SK-N-MC (cell line): ENCODE measurements at regions not wholly inside any gene's neighbourhood (a gene's known extent, or its start where the extent isn't known, plus 50 kb on each side); places are given as distances from the start of the nearest gene placed in this dataset.
A peak's percentile ranks its signal among the peaks of the same experiment; 100 is the strongest.

Experiments
- DNase-seq: peaks from one replicate; pipeline ENCODE4 v3.0.0-alpha.2; 2011; ENCODE audit warnings: low read depth, low spot score
- H3K27ac ChIP-seq: fragments of 200-600 bp; sonication (generic); 2 replicates; pipeline ENCODE4 v1.5.1; 2016; ENCODE audit warnings: mixed run types
- H3K36me3 ChIP-seq: fragments of 200-600 bp; sonication (generic); 2 replicates; pipeline ENCODE4 v1.6.1; 2017; ENCODE audit warnings: antibody characterized with exemption, low read length, mixed read lengths; ENCODE audit not compliant: insufficient read depth
- H3K4me3 ChIP-seq: fragments of 200-600 bp; sonication (generic); 2 replicates; pipeline ENCODE4 v1.5.1; 2016
- H3K9ac ChIP-seq: fragments of 200-600 bp; sonication (generic); 2 replicates; pipeline ENCODE4 v1.8.0; 2017; ENCODE audit warnings: mixed run types, mixed read lengths; ENCODE audit not compliant: insufficient read length
- H3K9me3 ChIP-seq: fragments of 200-600 bp; sonication (generic); 2 replicates; pipeline ENCODE4 v1.6.1; 2017; ENCODE audit warnings: low read depth, mild to moderate bottlenecking, antibody characterized with exemption, low read length, moderate library complexity, mixed read lengths
- EZH2 ChIP-seq: fragments of 200-600 bp; sonication (generic); IDR thresholded peaks from one replicate; pipeline ENCODE4 v1.6.1; 2017; ENCODE audit warnings: antibody characterized with exemption
- FOXP2 ChIP-seq: optimal IDR thresholded peaks from 2 replicates; pipeline ENCODE3; 2011; ENCODE audit warnings: mild to moderate bottlenecking, moderate library complexity; ENCODE audit not compliant: insufficient read depth; ENCODE audit errors: extremely low read length, control extremely low read depth
- POLR2AphosphoS5 ChIP-seq: IDR thresholded peaks from 2 replicates; pipeline ENCODE4 v1.6.1; 2012; ENCODE audit warnings: mild to moderate bottlenecking, low read depth, low read length, borderline replicate concordance

DNA sequence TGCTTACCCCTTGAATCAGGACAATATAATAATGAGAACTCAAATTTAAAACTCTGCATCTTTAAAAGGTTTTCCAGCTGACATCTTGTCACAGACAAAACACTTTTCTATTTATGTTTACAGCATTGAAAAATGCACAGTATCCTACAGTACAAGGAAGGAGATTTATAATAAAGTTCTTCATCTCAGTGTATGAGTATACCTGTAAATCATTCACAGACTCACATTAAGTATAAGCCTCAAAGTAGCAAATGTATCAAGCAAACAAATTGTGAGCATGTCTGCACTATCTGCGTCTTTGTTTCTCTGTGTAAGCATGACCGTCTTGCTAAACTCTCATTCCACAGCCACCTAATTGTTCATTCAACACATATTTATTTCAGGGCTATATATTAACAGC is 52.8 kb downstream of the PPP1R2C start:
- Histone ChIP-seq H3K36me3 (no peaks in the 10 kb centered on the region), H3K9ac (no peak overlapping the region), H3K9me3 (no peaks in the 10 kb centered on the region), H3K27ac (no peak overlapping the region), H3K4me3 (no peak overlapping the region)
- TF ChIP-seq FOXP2 (no peak), POLR2AphosphoS5 (no peak), EZH2 (no peak)
- no peak for DNase-seq

DNA sequence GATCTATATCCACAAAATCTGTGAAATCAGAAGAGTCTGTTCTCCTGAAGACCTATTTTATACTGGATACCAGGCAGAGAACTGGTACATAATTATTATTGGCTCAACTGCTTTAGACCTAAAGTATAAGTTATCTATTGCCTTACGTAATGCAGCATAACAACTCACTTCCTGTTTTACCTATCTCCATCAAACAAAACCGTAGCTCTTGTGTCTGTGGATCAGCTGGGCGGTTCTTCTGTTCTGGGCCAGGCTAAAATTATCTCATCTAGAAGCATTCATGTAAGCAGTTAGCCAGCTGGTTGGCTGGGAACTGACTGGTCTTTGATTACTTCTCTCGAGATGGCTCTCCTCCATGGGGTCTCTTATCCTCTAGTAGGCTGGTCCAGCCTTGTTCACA is 57.8 kb downstream of the PPP1R2C start:
- no peak for DNase-seq
- Histone ChIP-seq H3K9me3 (no peaks in the 10 kb centered on the region), H3K36me3 (no peaks in the 10 kb centered on the region), H3K4me3 (no peak overlapping the region), H3K9ac (no peak overlapping the region), H3K27ac (no peak overlapping the region)
- no peak for TF ChIP-seq EZH2
- no peak for TF ChIP-seq POLR2AphosphoS5
- no peak for TF ChIP-seq FOXP2

DNA sequence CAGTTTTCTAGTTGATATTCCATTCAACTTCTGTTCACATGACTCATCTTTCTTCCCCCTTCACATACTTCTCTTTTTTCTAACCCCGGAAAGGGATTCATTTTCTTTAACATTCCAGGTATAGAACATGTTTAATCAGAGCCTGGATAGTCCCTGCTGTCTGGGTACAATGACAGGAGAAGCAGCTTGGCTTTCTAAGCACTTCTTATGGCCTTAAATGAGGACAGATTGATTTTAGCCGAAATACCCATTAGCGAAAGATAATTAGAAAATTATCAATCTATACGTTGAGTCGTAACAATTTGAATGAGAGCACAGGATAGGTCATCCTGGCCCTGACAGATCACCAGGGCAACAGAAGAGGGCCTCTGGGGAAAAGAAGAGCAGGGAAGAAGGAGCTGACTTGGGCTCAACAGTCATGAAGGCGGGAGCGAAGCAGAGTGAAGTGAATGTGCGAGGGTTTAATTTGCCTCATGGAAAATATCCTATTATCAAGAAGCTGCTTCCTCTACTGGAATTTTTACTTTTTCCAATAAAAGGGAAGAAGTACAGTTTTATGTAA is 62.2 kb downstream of the PPP1R2C start:
- H3K4me3 ChIP-seq = no peak overlapping the region
- no peak for DNase-seq
- H3K9ac ChIP-seq = no peak overlapping the region
- no peak overlapping the region for H3K27ac ChIP-seq
- no peaks in the 10 kb centered on the region for H3K36me3 ChIP-seq
- TF ChIP-seq FOXP2 (no peak), EZH2 (no peak), POLR2AphosphoS5 (no peak)
- no peaks in the 10 kb centered on the region for H3K9me3 ChIP-seq

DNA sequence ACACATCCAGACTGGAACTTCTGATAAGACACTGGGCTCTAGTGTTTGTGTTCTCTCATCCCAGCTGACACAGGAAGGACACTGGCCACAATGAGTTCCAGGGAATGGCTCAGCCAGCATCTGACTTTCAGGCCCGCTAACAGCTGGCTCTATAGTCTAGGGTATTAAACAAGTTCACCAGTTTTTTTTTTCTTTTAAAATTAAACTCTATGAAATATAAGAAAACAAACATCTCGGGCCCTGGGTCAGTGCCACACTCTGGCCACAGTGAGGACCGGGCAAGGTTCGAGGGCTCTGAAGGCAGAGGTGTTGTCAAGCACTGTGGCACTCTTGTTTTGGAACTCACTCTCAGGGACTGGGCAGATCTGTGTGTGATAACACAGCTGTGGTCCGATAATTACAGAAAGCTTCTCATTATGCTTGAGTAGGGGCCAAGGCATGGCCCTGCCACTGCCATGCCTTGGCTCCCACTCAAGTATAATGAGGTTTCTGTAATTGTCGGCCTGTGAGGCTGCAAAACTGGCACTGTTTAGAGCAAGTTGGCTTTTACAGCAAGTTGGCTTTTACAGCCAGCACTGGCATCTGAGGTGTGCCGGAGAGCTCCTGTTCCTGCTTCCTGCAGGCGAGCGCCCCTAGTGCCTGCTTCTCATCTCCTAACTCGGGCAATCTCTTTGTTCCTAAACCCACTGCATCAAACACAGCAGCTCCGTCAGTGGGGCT is 62.8 kb downstream of the PPP1R2C start:
- TF ChIP-seq POLR2AphosphoS5 = no peak
- TF ChIP-seq FOXP2 = no peak
- no peak for TF ChIP-seq EZH2

GRCh38 chrX:42710452-42710851 is 67.5 kb downstream of the PPP1R2C start:
- H3K36me3 ChIP-seq = no peaks in the 10 kb centered on the region
- no peak overlapping the region for H3K4me3 ChIP-seq
- no peak overlapping the region for H3K27ac ChIP-seq
- no peaks in the 10 kb centered on the region for H3K9me3 ChIP-seq
- TF ChIP-seq EZH2 = no peak
- no peak for TF ChIP-seq FOXP2
- TF ChIP-seq POLR2AphosphoS5 = no peak
- DNase-seq = no peak
- no peak overlapping the region for H3K9ac ChIP-seq

More for the DNA sequence above, 62.8 kb downstream of the PPP1R2C start:
- Histone ChIP-seq H3K9me3 (no peaks in the 10 kb centered on the region), H3K27ac (no peak overlapping the region), H3K9ac (no peak overlapping the region), H3K4me3 (no peak overlapping the region), H3K36me3 (no peaks in the 10 kb centered on the region)
- DNase-seq = no peak

GRCh38 chrX:42708222-42708621 is 69.7 kb downstream of the PPP1R2C start:
- Histone ChIP-seq H3K9ac (no peak overlapping the region), H3K36me3 (no peaks in the 10 kb centered on the region), H3K9me3 (no peaks in the 10 kb centered on the region), H3K27ac (no peak overlapping the region), H3K4me3 (no peak overlapping the region)
- no peak for DNase-seq
- TF ChIP-seq POLR2AphosphoS5 = no peak
- no peak for TF ChIP-seq EZH2
- TF ChIP-seq FOXP2 = no peak

GRCh38 chrX:42707742-42708141 is 70.2 kb downstream of the PPP1R2C start:
- Histone ChIP-seq H3K36me3 (no peaks in the 10 kb centered on the region), H3K9ac (no peak overlapping the region), H3K9me3 (no peaks in the 10 kb centered on the region), H3K27ac (no peak overlapping the region), H3K4me3 (no peak overlapping the region)
- no peak for DNase-seq
- no peak for TF ChIP-seq FOXP2

DNA sequence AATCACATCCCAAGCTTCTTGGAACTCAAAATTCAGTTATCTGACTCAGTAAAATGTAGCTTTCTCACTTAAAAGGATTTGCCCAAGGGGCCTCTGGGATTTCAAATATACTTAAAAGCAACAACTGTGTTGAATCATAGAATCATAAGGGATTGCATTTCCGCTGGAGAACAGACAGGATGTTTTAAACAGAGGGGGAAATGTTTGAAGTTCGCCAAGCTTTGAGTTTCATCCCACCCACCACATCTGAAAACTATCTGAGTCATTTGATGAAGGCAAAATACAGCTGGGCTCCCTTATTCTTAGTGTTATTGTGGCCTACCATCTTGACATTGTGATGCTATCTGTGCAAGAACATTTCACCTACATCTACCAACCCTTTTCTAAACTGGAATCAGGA is 73.5 kb downstream of the PPP1R2C start:
- Histone ChIP-seq H3K9me3 (no peaks in the 10 kb centered on the region), H3K36me3 (no peaks in the 10 kb centered on the region), H3K27ac (no peak overlapping the region), H3K4me3 (no peak overlapping the region), H3K9ac (no peak overlapping the region)
- TF ChIP-seq EZH2 (no peak), FOXP2 (no peak), POLR2AphosphoS5 (no peak)
- no peak for DNase-seq

DNA sequence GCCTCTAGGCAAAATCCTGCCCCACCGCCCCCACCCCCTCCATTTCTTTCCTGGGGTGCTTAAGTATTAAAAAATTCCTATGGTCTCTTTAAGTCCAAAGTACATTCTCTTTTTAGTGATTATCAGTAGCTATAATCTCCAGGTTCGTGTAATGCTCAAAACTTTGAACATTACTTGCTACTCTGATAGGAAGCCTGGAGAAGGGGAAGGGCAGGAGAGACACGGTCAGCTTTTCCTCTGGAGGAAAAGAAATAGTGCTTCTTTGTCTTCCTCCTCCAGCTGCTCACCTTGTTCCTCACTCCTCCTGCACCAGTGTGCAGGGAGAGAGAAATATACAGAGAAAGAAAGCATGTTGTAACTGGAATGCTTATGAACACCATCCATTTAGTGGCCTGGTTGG is 80.4 kb downstream of the PPP1R2C start:
- peak overlapping the region; percentile 34 for H3K9ac ChIP-seq
- H3K36me3 ChIP-seq = no peaks in the 10 kb centered on the region
- H3K4me3 ChIP-seq = peak overlapping the region; percentile 44
- no peak for DNase-seq
- TF ChIP-seq FOXP2 (no peak), EZH2 (no peak), POLR2AphosphoS5 (no peak)
- peak overlapping the region; percentile 53; the same call in 1 of the 2 replicates for H3K27ac ChIP-seq
- H3K9me3 ChIP-seq = no peaks in the 10 kb centered on the region
